ENCODE measurements at regions not wholly inside any gene's neighbourhood (a gene's known extent, or its start where the extent isn't known, plus 50 kb on each side); places are given as distances from the start of the nearest gene placed in this dataset.
A peak's percentile ranks its signal among the peaks of the same experiment; 100 is the strongest.

GRCh38 chr13:74064805-74065312, 69.3 kb downstream of the KLF12 start:
- Mint-ChIP-seq H3K27me3 (ENCODE audit: low read depth) (no peaks in the 10 kb centered on the region), H3K36me3 (peaks cover 12% of the 10 kb centered on the region), H3K27ac (no peak overlapping the region), H3K9me3 (peaks cover 5% of the 10 kb centered on the region), H3K4me3 (no peak overlapping the region), H3K4me1 (peaks cover 55% of the 10 kb centered on the region)
- DNase-seq (ENCODE audit: low spot score in 2 of 2, unreplicated experiment in 2 of 2), result no peak
- TF ChIP-seq, protein P1, sequence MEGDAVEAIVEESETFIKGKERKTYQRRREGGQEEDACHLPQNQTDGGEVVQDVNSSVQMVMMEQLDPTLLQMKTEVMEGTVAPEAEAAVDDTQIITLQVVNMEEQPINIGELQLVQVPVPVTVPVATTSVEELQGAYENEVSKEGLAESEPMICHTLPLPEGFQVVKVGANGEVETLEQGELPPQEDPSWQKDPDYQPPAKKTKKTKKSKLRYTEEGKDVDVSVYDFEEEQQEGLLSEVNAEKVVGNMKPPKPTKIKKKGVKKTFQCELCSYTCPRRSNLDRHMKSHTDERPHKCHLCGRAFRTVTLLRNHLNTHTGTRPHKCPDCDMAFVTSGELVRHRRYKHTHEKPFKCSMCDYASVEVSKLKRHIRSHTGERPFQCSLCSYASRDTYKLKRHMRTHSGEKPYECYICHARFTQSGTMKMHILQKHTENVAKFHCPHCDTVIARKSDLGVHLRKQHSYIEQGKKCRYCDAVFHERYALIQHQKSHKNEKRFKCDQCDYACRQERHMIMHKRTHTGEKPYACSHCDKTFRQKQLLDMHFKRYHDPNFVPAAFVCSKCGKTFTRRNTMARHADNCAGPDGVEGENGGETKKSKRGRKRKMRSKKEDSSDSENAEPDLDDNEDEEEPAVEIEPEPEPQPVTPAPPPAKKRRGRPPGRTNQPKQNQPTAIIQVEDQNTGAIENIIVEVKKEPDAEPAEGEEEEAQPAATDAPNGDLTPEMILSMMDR (IDR thresholded peaks at IDR 0.05; ENCODE audit: unreplicated experiment), result no peak

DNA sequence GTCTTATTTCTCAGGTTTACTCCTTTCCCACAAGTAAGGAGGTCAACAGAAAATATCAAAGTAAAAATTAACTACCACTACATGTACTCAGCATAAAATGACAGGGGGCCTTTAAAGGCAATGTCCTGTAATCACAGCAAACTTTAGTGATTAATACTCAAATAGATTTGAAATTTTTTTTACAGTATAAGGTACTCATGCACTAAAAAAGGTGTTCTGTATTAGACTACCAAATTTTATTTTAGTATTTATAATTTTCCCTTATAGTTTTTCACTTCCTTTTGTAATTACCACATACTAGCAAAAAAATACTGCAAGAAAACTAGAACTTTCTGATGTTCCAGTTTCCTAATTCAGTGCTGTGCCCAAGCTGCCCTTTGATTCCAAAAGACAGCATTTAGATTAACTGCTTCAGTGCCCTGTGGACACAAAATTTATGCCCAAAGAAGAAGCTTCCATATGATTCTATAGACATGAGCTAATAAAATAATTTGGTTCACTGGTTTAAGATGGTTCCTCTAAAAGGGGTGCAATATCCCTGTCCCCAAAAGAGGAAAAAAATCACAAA, 70.6 kb downstream of the KLF12 start:
- TF ChIP-seq, protein P1 (IDR thresholded peaks at IDR 0.05; ENCODE audit: unreplicated experiment), result no peak
- Mint-ChIP-seq H3K36me3 (peaks cover 18% of the 10 kb centered on the region), H3K27ac (peak overlapping the region; percentile 89), H3K4me1 (peaks cover 52% of the 10 kb centered on the region), H3K9me3 (peaks cover 14% of the 10 kb centered on the region), H3K27me3 (ENCODE audit: low read depth) (no peaks in the 10 kb centered on the region), H3K4me3 (no peak overlapping the region)
- DNase-seq (ENCODE audit: low spot score in 2 of 2, unreplicated experiment in 2 of 2), result no peak

GRCh38 chr13:74062933-74063332, 71.3 kb downstream of the KLF12 start:
- H3K27me3 Mint-ChIP-seq (ENCODE audit: low read depth), result no peaks in the 10 kb centered on the region
- H3K27ac Mint-ChIP-seq, result peak overlapping the region; percentile 89

GRCh38 chr13:74061926-74062595, 72.1 kb downstream of the KLF12 start:
- Mint-ChIP-seq H3K9me3 (peaks cover 18% of the 10 kb centered on the region), H3K27ac (peak overlapping the region; percentile 89), H3K27me3 (ENCODE audit: low read depth) (no peaks in the 10 kb centered on the region), H3K4me1 (peaks cover 50% of the 10 kb centered on the region), H3K4me3 (no peak overlapping the region), H3K36me3 (peaks cover 20% of the 10 kb centered on the region)
- no peak for DNase-seq (ENCODE audit: low spot score in 2 of 2, unreplicated experiment in 2 of 2)
- TF ChIP-seq, protein P1 (IDR thresholded peaks at IDR 0.05; ENCODE audit: unreplicated experiment), result no peak

More at GRCh38 chr13:74062933-74063332, 71.3 kb downstream of the KLF12 start:
- DNase-seq (ENCODE audit: low spot score in 2 of 2, unreplicated experiment in 2 of 2), result no peak
- TF ChIP-seq, protein P1 (IDR thresholded peaks at IDR 0.05; ENCODE audit: unreplicated experiment), result no peak
- H3K4me3 Mint-ChIP-seq, result peak overlapping the region; percentile 37
- H3K4me1 Mint-ChIP-seq, result peaks cover 51% of the 10 kb centered on the region
- peaks cover 14% of the 10 kb centered on the region for H3K9me3 Mint-ChIP-seq
- peaks cover 18% of the 10 kb centered on the region for H3K36me3 Mint-ChIP-seq

DNA sequence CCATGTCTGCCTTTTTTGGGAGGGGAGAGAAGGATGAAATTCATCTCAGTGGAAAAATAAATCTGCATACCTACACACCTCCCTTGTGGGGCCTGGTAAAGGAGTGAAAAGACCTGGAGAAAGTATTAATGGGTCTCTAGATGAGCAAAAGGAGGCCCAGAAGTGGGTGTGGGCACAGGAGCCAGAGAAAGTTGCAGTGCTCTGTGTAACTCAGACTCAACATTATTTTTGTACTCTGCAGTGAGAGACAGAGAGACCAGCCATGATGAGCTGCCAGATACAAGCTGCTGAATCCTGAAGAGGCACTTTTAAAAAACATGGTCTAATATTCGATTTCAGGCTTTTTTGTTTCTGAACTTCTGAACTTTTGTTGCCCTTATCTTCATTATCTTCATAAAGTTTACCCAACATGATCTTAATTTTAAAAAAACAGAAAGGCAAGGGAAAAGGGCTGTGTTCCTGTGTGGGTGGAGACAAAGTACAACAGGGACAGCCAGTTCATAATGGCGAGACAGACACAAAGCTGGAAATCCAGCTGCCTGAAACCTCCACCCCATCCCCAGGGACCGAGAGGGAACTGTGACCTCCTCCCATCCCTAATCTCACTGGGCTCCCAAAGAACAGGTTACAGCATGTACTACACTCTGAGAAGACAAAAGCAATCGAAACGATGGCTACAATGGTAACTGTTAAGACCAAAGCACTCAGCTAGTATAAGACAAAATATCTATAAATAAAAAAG, 77.2 kb downstream of the KLF12 start:
- DNase-seq (ENCODE audit: low spot score in 2 of 2, unreplicated experiment in 2 of 2), result no peak
- Mint-ChIP-seq H3K9me3 (peaks cover 18% of the 10 kb centered on the region), H3K27me3 (ENCODE audit: low read depth) (no peaks in the 10 kb centered on the region), H3K27ac (peak overlapping the region; percentile 95), H3K4me1 (peaks cover 38% of the 10 kb centered on the region), H3K4me3 (peak overlapping the region; percentile 29), H3K36me3 (peaks cover 17% of the 10 kb centered on the region)
- TF ChIP-seq, protein P1 (IDR thresholded peaks at IDR 0.05; ENCODE audit: unreplicated experiment), result no peak

Measured in mesothelial cell of epicardium (in vitro differentiated cells).